ENCODE measurements at regions not wholly inside any gene's neighbourhood (a gene's known extent, or its start where the extent isn't known, plus 50 kb on each side); places are given as distances from the start of the nearest gene placed in this dataset.

- no peak for TF ChIP-seq EZH2 (IDR thresholded peaks at IDR 0.05)
- TF ChIP-seq FOXP2 (optimal IDR thresholded peaks at IDR 0.05; ENCODE audit: control extremely low read depth, extremely low read length, insufficient read depth), result no peak
Measured at GRCh38 chr9:75672478-75672877, 218.0 kb upstream of the PCSK5 start.
